GM21526 (cell line): ENCODE measurements at regions not wholly inside any gene's neighbourhood (a gene's known extent, or its start where the extent isn't known, plus 50 kb on each side); places are given as distances from the start of the nearest gene placed in this dataset.
"Not testable (repeated sequence)": the region's sequence is repeated elsewhere in the genome, so short reads cannot be mapped to it uniquely, and the experiment has no call there.

Experiments used
- ATAC-seq: cut with Tn5 transposase; IDR thresholded peaks from one replicate; pipeline ENCODE4 v1.9.1; 2021; ENCODE audit warnings: moderate library complexity; ENCODE audit not compliant: unreplicated experiment, low FRiP score

DNA sequence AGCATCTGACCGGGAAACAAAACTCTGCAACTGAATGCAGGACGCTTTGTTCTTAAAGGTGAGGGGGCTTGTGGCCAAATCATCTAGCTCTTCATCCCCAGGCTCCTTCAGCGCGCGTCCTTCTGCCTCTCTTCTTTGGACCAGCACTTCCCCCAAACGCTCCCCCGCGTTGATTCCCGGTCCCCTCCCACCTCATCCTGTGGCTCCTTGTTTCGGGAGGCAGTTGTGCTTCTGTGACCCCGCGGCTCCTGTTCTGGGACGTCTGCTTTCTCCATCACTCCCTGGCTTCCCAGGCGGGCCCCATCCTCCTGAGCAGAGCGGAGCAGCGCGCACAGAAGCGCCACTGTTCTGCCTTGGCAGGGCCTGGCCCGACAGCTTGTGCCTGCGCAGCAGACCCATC is 109.7 kb upstream of the ZNG1E start:
- ATAC-seq = not testable (repeated sequence)

DNA sequence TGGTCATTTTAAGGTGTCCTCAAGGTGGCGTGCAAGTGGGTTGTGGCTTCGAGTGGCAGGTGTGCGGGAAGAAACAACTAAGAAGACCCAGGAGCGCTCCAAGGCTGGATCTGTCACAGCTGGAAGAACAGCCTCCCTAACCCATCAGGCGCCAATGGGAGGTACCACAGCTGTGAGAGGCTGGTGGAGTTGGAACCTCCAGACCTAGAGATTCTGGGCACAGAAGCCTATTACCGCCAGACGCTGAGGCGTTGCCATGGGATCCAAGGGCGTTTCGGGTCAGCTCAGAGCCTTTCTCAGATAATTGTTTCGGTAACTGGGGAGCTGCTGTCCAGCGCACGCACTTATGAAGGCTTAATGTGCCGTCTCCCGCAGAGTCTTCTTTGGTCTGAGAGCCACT is 156.7 kb upstream of the ZNG1E start:
- ATAC-seq = not testable (repeated sequence)

DNA sequence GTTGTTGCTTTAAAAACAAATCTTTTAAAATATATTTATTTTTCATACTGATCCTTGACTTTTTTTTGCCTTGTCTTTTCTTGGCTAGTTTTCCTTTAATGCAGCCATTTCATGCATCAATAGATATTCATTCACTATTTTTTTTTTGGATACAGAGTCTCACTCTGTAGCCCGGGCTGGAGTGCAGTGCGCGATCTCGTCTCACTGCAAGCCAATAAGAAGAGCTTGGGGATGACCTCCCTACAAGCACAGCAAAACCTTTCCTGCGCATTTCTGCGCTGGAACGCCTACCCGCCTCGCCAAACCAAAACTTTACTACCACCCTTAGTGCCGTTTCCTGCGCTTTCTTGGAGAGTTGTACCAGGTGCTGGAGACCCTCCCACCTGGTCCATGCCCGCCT is 161.3 kb upstream of the ZNG1E start:
- ATAC-seq = not testable (repeated sequence)

DNA sequence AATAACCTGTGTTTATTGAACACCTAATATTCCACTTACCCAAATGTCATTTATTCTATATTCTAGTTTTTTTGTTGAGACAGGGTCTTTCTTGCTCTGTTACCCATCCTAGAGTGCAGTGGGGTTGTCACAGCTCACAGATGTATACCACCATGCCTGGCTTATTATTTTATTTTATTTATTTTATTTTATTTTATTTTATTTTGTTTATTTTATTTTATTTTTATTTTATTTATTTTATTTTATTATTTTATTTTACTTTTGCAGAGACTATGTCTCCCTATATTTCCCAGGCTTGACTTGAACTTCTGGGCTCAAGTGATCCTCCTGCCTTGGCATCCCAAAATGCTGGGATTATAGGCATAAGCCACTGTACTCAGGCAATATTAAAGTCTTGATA is 167.8 kb upstream of the ZNG1E start:
- not testable (repeated sequence) for ATAC-seq

DNA sequence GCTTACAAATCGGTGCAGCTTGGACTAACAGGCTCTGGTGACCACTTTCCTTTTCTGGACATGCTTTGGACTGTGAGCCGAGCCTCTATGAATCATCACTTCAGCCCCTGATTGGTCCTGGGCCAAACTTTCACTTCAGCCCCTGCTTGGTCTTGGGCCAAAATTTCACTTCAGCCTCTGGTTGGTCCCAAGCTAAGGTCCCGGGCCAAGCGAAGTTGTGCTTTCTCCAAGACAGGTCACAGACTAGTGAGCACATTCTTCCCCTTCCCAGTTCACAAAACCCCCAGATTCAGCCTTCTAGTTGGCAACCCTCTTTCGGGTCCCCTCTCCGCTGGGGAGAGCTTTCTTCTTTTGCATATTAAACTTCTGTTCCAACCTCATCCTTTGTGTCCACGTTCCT is 171.0 kb upstream of the ZNG1E start:
- not testable (repeated sequence) for ATAC-seq

DNA sequence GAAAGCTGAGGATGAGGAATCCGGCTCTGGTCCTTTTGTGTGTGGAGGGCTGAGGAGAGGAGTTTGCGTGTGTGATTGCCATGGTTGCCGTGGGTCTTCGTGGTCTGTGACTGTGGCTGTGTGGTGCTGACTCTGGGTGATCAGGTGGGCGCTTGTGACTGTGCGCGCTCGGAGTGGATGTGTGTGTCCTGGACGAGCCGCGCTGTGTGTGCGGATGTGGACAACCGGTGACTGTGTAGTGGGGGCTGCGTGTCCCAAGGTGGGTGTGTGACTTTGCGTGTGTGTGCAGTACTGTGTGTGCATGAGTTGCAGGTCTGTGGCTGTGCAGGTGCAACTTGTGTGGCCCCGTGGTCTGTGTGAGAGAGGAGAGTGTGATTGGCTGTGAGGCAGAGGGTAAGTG is 172.0 kb upstream of the ZNG1E start:
- ATAC-seq = not testable (repeated sequence)

DNA sequence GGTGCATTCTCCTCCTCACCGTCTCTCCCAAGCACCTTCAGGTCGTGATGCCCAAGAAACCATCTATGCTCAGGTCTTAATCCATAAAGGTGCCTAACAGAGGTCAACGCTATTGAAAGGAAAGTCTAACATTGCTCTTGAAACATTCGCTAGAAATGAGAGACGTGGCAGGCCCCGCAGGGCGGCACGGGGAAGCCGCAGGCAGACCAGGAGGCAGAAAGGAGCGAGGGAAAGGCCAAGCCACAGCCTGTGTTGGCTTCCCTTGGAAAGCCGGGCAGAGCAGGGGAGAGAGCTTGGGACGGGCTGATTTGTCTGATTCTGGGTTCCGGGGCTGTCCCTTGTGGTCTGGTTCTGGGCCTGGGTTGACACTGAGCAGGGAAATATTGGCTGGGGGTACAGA is 192.8 kb upstream of the ZNG1E start:
- ATAC-seq = not testable (repeated sequence)

DNA sequence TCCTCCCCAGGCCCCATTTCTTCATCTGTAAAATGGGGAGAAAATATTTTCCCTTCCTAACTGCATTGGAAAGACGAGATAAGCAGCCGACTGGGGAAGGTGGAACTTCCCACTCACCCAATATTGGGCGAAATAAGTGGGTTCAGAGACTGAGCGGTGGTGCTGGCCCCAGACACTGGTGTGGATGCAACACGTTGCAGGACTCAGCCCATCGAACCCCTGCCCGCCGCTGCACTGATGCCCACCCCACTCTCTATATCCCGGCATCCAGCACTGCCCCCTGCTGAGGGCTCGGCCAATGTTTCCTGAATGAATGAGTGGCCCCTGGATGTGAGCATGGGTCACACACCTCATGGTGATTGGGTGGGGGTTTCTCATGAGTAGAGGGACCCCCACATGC is 194.4 kb upstream of the ZNG1E start:
- not testable (repeated sequence) for ATAC-seq

DNA sequence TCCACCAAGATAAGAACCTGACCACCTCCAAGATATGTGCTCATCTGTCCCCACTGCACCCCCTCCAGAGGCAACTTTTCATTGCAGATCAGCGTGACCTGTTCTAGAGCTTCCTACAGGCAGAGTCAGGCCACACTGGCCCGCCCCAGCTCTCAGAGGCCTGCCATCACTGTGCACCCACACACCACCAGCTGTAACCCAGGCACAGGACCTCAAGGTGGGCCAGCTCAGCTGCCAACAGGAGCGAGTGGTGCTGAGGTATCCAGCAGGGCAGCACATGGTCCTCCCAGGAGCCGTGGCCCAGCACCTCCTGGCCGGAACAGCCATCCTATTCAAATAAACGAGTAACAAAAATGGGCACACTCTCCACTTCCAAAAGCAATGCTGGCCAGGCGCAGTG is 189.9 kb upstream of the FOXD4L5 start:
- not testable (repeated sequence) for ATAC-seq

DNA sequence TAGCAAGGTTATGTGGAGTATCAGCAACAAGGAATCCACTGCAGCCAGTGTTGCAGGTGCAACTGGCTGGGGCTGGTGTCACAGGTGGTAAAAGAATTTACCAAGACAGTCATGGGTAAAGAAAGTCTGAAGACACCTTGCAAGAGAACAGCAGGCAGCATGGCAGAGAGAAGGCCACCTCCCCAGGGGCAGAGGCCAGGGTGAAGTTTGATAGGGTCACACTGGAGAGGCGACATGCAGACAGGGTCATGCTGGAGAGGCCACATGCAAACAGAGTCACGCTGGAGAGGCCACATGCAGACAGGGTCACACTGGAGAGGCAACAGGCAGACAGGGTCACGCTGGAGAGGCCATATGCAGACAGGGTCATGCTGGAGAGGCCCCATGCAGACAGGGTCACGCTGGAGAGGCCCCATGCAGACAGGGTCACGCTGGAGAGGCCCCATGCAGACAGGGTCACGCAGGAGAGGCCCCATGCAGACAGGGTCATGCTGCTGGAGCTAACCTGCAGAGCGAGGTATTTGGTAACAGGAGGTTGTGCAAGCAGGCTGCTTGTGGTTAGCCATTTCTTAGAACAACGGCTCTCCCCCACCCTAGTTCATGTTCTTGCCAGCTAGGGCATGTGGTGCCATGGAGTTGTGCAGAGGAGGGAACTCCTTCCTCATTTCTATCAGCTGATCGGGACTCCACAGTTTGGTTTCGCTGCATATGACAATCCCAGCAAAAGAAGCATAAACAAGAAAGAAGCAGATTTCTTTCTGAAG is 188.2 kb upstream of the FOXD4L5 start:
- not testable (repeated sequence) for ATAC-seq

DNA sequence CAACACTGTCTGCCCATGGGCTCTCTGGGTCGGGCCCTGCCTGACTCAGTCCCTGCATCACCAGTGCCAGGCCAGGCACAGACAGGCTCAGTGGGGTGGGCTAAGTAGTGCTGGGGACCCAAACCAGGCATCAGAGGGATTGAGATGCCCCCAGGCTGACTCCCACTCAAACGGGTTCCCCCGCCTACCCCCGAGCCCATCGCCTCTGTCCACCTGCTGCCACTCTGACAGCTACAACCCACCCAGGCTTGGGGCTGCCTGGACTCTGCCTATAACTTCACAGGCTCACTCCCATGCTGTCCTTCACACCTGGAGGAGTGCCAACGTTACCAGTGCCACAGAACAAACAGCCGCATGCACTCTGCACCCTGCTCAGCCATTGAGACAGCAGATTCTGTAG is 186.1 kb upstream of the FOXD4L5 start:
- not testable (repeated sequence) for ATAC-seq

DNA sequence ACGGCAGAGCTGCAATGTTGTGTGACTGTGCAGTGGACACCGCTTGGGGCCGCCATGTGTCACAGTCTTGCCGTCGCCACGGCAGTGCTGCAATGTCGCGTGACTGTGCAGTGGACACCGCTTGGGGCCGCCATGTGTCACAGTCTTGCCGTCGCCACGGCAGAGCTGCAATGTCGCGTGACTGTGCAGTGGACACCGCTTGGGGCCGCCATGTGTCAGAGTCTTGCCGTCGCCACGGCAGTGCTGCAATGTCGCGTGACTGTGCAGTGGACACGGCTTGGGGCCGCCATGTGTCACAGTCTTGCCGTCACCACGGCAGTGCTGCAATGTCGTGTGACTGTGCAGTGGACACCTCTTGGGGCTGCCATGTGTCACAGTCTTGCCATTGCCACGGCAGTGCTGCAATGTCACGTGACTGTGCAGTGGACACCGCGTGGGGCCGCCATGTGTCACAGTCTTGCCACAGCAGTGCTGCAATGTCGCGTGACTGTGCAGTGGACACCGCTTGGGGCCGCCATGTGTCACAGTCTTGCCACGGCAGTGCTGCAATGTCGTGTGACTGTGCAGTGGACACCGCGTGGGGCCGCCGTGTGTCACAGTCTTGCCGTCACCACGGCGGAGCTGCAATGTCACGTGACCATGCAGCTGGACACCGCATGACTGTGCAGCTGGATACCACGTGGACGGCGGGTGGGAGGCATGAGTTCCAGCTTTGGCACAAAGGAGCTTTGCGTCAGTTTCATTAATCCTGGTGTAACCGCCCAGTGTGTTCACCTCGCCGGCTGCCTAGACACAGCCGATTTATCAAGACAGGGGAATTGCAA is 182.1 kb upstream of the FOXD4L5 start:
- not testable (repeated sequence) for ATAC-seq

DNA sequence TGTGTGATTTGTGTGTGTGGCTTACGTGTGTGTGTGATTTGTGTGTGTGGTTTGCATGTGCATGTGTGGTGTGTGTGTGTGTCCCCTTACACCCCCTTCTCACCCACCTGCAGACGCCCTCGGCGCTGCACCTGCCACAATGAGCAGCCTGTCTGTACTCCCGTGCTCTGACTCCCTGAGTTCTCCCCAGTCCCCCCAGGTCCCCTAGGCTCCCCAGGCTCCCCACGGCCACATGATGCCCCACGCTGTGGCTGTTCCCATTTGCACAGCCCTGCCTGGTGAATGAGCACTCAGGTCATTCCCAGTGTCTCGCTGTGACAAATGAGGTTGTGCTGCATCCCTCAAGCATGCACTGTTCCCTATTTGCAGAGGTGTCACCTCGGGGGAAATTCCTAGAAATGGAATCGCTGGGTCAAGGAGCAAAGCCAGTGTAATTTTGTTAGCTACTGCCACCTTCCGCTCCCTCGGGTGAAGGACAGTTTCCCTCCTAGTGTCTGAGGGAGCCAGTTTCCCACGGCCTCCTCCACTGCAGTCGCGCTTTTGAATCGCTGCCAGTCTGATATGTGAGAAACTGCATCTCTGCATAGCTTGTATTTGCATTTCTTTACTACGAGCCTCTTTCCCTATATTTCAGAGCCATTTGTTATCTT is 180.4 kb upstream of the FOXD4L5 start:
- ATAC-seq = not testable (repeated sequence)

DNA sequence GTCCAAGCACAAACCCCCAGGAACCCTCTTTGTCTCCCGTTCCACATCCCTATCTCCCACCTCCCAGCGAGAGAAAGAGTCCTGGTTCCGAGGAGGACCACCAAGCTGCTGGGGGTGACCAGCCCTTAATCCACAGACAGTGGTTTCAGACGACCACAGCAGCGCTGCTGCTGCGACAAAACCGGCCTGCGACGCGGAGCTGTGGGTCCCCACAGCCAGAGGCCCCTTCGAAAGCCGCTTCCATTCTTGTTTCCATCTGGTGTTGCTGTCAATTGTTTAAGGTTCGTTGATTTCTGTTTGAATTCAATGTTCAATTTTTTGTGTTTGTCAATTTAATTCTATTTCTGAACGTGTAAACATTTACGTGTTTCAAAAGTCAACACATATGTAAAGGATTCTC is 177.5 kb upstream of the FOXD4L5 start:
- not testable (repeated sequence) for ATAC-seq

DNA sequence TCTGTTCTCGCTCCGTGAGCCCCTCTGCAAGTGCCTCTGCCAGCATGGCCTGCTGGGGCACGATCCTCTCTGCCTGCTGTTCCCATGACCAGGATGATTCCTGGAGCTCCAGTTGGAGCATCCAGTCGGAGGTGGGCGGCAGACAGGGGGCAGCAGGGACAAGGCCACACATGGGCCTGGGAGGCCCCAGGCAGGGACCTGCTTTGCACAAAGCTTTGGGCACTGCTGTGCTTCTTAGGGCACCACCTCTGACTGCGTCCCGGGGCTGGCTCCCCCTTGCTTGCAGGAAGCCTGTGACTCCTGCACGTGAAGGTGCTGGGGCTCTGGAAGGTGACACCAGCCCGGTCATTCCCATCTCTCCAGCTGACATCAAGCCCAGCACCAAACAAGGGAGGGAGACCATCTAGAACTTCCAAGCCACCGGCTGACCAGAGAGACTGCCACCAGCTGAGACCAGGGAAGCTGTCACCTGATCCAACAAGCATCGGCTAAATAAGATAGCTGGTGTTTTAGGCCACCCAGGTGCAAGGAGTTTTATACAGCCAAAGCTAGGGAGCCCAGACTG is 174.8 kb upstream of the FOXD4L5 start:
- no peak for ATAC-seq

DNA sequence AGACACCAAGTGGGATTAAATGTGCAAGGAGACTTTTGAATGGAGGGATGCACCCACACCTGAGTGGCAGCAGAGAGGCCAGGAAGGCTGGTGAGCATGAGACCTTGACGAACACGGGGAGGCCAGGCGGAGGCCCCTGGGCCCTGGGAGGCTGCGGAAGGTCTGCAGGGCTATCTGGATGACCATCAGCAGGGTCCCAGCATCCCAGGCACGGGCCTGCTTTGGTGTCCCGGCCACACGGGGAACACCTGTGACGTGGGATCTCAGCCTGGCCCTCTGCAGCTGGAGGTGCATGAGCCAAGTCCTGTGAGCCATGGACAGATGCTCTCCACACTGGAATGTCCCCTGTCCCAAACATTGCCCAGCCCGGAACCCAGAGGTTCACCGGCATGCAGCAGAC is 174.0 kb upstream of the FOXD4L5 start:
- ATAC-seq = no peak

DNA sequence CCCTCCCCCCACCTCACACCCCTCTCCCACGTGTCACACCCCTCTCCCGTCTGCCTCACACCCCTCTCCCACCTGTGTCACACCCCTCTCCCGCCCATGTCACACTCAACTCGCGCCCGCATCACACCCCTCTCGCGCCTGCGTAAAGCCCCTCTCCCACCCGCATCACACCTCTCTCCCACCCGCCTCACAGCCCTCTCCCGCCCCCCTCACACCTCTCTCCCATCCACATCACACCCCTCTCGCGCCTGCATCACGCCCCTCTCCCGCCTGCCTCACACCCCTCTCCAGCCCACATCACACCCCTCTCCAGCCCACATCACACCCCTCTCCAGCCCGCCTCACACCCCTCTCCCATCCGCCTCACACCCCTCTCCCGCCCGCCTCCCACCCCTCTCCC is 173.5 kb upstream of the FOXD4L5 start:
- no peak for ATAC-seq

DNA sequence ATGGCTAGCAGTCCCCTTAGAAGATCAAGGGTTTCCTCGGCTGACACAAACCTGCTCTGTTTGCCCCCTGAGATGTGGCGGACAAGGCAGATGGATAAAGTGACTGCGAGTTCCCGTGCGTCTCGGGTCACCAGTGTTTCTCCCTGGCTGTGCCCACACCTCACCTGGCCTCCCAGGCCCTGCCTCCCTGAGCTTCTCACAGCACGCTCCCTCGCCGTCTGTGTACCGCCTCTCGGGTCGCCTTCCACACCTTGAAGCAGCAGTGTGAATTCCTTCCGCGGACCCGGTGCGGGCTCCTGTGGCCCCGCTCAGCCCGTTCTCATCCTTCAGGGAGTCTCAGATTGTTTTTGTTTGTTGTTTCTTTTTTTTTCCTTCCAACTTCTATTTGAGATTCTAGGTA is 172.0 kb upstream of the FOXD4L5 start:
- ATAC-seq = not testable (repeated sequence)

DNA sequence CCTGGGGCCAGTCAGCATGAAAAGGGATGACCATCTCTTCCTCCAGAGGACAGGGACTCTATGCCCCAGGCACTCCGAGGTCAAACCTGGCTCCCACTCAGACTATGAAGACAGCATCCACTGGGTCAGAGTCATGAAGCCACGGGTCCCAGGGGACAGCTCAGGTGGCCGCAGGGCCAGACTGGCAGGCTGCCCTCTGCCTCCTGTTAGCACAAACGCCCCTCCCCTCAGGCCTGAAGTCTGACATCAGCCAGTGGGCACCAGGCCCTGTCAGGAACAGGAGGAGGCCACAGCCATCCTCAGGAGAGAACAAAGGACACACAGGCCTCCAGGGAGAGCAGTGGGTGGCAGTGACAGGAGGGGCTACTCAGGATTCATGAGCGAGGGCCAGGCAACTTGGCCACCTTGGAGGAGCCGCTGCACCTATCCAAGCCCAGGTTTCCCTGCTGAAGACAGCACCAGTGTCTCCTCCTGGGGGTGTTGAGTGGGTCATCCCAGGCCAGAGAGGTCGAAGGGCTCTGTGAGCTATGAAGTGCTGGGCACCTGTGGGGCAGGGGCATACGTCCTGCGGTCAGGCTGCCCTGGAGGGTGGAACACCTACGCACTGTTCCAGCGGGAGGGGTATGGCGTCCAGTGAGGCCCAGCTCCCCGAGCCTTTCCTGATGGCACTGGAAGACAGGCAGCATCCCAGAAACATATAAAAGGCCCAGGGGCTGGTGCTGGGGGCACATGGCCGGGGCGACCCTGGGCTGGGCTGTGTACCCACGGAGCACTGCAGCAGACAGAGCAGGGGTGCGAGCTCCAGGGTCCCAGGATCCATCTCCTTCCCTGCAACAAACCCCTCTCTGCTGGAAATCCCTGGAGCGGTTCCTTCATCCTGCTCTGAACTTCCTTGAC is 171.0 kb upstream of the FOXD4L5 start:
- not testable (repeated sequence) for ATAC-seq

DNA sequence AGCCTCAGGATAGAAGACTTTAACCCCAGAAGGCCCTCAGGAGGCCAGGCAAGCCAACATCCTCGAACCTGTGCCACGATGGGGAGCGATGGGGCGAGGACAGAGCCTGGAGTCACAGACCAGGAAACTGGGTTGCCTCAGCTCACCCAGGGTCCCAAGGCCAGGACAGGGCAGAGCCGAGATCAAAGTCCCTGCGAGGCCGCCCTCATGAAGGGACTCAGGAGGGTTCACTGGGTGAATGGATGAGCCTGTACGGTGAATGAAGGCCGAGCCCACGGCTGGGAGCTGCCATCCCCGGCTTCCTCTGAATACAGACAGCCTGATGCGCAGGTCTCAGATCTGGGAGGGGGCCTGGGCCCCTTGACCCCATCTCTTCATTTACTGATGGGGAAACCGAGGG is 170.1 kb upstream of the FOXD4L5 start:
- not testable (repeated sequence) for ATAC-seq
